Stomach (tissue), 8 donors: ENCODE measurements at regions not wholly inside any gene's neighbourhood (a gene's known extent, or its start where the extent isn't known, plus 50 kb on each side); places are given as distances from the start of the nearest gene placed in this dataset.

Experiments used
- DNase-seq, 2 donors: peaks; one replicate each; pipeline versions ENCODE4 v3.0.0 to v3.0.0-alpha.2; 2013 to 2019
- H3K27ac ChIP-seq, 5 donors: fragments of 200-600 bp in 4 of 5; sonication (generic) in 4 of 5; one replicate each; pipeline ENCODE4 v1.5.1; 2013 to 2019; ENCODE audit warnings: mild to moderate bottlenecking in 1 of 5, moderate library complexity in 1 of 5
- H3K27me3 ChIP-seq, 3 donors: fragments of 200-600 bp; sonication (generic); one replicate each; pipeline ENCODE4 v1.5.1; 2017 to 2019; ENCODE audit warnings: mixed run types in 1 of 3
- H3K36me3 ChIP-seq, 4 donors: fragments of 200-600 bp; sonication (generic); 1 replicate in 3 of 4; 2 replicates in 1 of 4; pipeline ENCODE4 v1.5.1; 2016 to 2019
- H3K4me1 ChIP-seq, 4 donors: fragments of 200-600 bp; sonication (generic); one replicate each; pipeline ENCODE4 v1.5.1; 2016 to 2019
- H3K4me3 ChIP-seq, 4 donors: fragments of 200-600 bp; sonication (generic) in 3 of 4; one replicate each; pipeline ENCODE4 v1.5.1; 2016 to 2019; ENCODE audit warnings: mild to moderate bottlenecking in 1 of 4
- H3K9me3 ChIP-seq, 4 donors: fragments of 200-600 bp; sonication (generic); one replicate each; pipeline ENCODE4 v1.5.1; 2016 to 2019
- EP300 ChIP-seq: sonication (generic); formaldehyde crosslinking; IDR thresholded peaks from one replicate; pipeline ENCODE4 v1.6.1; 2017; ENCODE audit warnings: antibody characterized with exemption
- POLR2A ChIP-seq, 4 donors: fragments of 450-650 bp; IDR thresholded peaks; one replicate each; pipeline ENCODE4 v1.6.1; 2016; ENCODE audit warnings: antibody characterized with exemption in 4 of 4, control low read depth in 2 of 4, mild to moderate bottlenecking in 1 of 4, moderate library complexity in 1 of 4
- POLR2AphosphoS5 ChIP-seq, 3 donors: sonication (generic); formaldehyde crosslinking; IDR thresholded peaks; one replicate each; pipeline ENCODE4 v1.6.1; 2016; ENCODE audit warnings: antibody characterized with exemption in 3 of 3
- WGBS, 5 donors: extraction: QIAGEN DNeasy Blood & Tissue Kit in 3 of 5; methylation state at CpG; one replicate each; pipeline versions ENCODE4 v1.1.5 to v1.1.7; 2013 to 2018; 5-methylcytosine and 5-hydroxymethylcytosine counted together
- intact Hi-C: fragments of 100-400 bp; cut with DNase I; formaldehyde crosslinking; loops from one replicate; pipeline ENCODE4 v1.15.1; 2023; ENCODE audit warnings: low total_unique reads
- TF ChIP-seq, protein P1 (sequence below), 7 experiments: fragments of 450-650 bp in 4 of 7; fragments of 200-600 bp in 3 of 7; sonication (generic) in 3 of 7; IDR thresholded peaks; one replicate each; pipeline ENCODE4 v1.5.1; 2016 to 2019; ENCODE audit warnings: antibody characterized with exemption in 7 of 7, control low read depth in 2 of 7, mild to moderate bottlenecking in 1 of 7
- donor health status: healthy with polysubstance abuse.
- donor health status: Bipolar disorder and iron deficiency.
- donor health status: healthy.

GRCh38 chr9:7509576-7510145, 289.9 kb downstream of the DMAC1 start:
- no peak overlapping the region for H3K27ac ChIP-seq
- no peak for TF ChIP-seq POLR2A (IDR thresholded peaks at IDR 0.05)
- TF ChIP-seq EP300 = no peak
- no peak for TF ChIP-seq POLR2AphosphoS5 (IDR thresholded peaks at IDR 0.05)
- TF ChIP-seq, protein P1, sequence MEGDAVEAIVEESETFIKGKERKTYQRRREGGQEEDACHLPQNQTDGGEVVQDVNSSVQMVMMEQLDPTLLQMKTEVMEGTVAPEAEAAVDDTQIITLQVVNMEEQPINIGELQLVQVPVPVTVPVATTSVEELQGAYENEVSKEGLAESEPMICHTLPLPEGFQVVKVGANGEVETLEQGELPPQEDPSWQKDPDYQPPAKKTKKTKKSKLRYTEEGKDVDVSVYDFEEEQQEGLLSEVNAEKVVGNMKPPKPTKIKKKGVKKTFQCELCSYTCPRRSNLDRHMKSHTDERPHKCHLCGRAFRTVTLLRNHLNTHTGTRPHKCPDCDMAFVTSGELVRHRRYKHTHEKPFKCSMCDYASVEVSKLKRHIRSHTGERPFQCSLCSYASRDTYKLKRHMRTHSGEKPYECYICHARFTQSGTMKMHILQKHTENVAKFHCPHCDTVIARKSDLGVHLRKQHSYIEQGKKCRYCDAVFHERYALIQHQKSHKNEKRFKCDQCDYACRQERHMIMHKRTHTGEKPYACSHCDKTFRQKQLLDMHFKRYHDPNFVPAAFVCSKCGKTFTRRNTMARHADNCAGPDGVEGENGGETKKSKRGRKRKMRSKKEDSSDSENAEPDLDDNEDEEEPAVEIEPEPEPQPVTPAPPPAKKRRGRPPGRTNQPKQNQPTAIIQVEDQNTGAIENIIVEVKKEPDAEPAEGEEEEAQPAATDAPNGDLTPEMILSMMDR (IDR thresholded peaks at IDR 0.05) = no peak
- no peaks in the 10 kb centered on the region for H3K27me3 ChIP-seq
- H3K36me3 ChIP-seq = no peaks in the 10 kb centered on the region
- no peak for DNase-seq
- intact Hi-C loops = no loop called here
- no peaks in the 10 kb centered on the region for H3K9me3 ChIP-seq
- WGBS, 5 donors = 71 to 85% (median 78%) methylated on average over 7 of the region's 7 CpGs
- H3K4me1 ChIP-seq = no peaks in the 10 kb centered on the region
- H3K4me3 ChIP-seq = no peak overlapping the region

DNA sequence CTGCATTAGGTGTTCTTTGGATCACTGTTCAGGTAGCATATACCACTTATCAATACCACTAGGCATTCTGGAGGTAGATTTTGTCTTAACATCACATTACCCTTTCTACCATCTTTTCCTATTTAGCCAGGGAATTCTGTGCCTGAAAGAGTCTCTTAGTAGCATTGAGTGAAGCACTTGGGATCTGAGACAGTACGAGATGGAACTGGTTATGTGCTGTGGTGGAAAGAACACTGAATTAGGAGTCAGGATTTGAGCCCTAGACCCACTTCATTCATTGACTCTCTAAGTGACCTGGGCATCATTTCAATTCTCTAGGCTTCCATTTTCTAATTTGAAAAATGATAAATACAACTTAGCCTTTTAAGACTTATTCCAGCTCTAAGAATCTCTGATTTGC, 291.1 kb downstream of the DMAC1 start:
- Histone ChIP-seq H3K9me3 (no peaks in the 10 kb centered on the region), H3K36me3 (no peaks in the 10 kb centered on the region), H3K27me3 (no peaks in the 10 kb centered on the region), H3K4me3 (no peak overlapping the region), H3K4me1 (no peaks in the 10 kb centered on the region), H3K27ac (no peak overlapping the region)
- DNase-seq = no peak
- WGBS, 5 donors = 72 to 87% (median 82%) methylated on average over 1 of the region's 1 CpG
- intact Hi-C loops = no loop called here
- TF ChIP-seq, protein P1 (IDR thresholded peaks at IDR 0.05) = no peak
- TF ChIP-seq POLR2A (IDR thresholded peaks at IDR 0.05) (no peak), EP300 (no peak), POLR2AphosphoS5 (IDR thresholded peaks at IDR 0.05) (no peak)

DNA sequence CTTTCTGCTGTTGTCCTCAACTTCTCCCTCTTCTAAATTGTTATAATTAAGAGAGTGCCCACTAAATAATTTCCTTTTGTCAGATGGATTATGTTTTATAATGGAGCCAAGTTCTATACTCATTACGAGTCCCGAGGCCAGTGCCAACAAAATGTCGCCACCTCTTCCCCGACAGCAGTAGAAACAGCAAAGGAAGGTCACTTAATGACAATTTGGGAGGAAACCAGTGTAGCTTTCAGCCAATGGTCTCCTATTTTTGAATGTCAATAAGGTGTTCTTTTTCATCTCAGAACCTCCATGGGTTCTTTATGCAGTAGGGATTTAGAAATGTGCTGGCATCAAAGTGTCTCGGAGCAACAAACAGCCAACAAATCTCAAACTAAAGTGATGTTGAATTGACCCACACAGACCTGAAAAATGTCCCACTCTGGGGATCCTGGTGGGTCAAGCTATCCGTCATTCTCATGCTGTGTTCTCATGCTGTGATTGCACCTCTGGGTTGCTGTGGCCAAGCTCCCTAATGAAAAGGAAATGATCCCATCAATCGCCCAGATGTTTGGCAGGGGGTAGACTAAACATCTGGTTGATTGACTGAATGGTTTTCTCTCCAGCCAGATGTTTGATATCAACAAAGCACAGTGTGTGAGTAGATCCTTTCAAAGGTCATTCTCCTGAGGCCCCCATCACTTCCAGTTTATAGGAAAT, 291.9 kb downstream of the DMAC1 start:
- WGBS, 5 donors = 78 to 89% (median 79%) methylated on average over 7 of the region's 7 CpGs
- DNase-seq = no peak
- Histone ChIP-seq H3K27ac (no peak overlapping the region), H3K9me3 (no peaks in the 10 kb centered on the region), H3K4me1 (no peaks in the 10 kb centered on the region), H3K36me3 (no peaks in the 10 kb centered on the region), H3K4me3 (no peak overlapping the region), H3K27me3 (no peaks in the 10 kb centered on the region)
- TF ChIP-seq, protein P1 (IDR thresholded peaks at IDR 0.05) = no peak
- no peak for TF ChIP-seq POLR2A (IDR thresholded peaks at IDR 0.05)
- no peak for TF ChIP-seq EP300
- TF ChIP-seq POLR2AphosphoS5 (IDR thresholded peaks at IDR 0.05) = no peak
- intact Hi-C loops = no loop called here

GRCh38 chr9:7507026-7507425, 292.6 kb downstream of the DMAC1 start:
- Histone ChIP-seq H3K27me3 (no peaks in the 10 kb centered on the region), H3K4me3 (no peak overlapping the region), H3K36me3 (no peaks in the 10 kb centered on the region), H3K27ac (no peak overlapping the region), H3K9me3 (no peaks in the 10 kb centered on the region), H3K4me1 (no peaks in the 10 kb centered on the region)
- no peak for TF ChIP-seq POLR2AphosphoS5 (IDR thresholded peaks at IDR 0.05)
- no peak for TF ChIP-seq EP300
- TF ChIP-seq, protein P1 (IDR thresholded peaks at IDR 0.05) = no peak
- no peak for TF ChIP-seq POLR2A (IDR thresholded peaks at IDR 0.05)
- WGBS, 5 donors = 77 to 86% (median 84%) methylated on average over 2 of the region's 2 CpGs
- intact Hi-C loops = no loop called here
- no peak for DNase-seq
